SK-N-SH (cell line): ENCODE measurements at regions not wholly inside any gene's neighbourhood (a gene's known extent, or its start where the extent isn't known, plus 50 kb on each side); places are given as distances from the start of the nearest gene placed in this dataset.

ENCODE experiments used
- CTCF ChIA-PET: fragments of 300-600, 350-600 bp; formaldehyde crosslinking; extraction: SDS; loops from one replicate; lab custom pipeline; 2021; lab: Yijun Ruan, JAX
- POLR2A ChIA-PET: fragments of 350-600 bp; sonication (Branson Sonifier 250); formaldehyde crosslinking; extraction: SDS; loops from one replicate; lab custom pipeline; 2020; ENCODE audit warnings: antibody characterized with exemption, inconsistent platforms; lab: Yijun Ruan, JAX
- DNase-seq: peaks from one replicate; pipeline ENCODE4 v3.0.0; 2012
- H2AFZ ChIP-seq: fragments of 200-600 bp; sonication (generic); 2 replicates; pipeline ENCODE4 v1.8.1; 2016; ENCODE audit warnings: antibody characterized with exemption, mild to moderate bottlenecking, low read depth
- H3F3A ChIP-seq: fragments of 200-600 bp; sonication (generic); replicated peaks from 2 replicates; pipeline ENCODE3; 2016; ENCODE audit warnings: antibody characterized with exemption, mild to moderate bottlenecking; ENCODE audit not compliant: insufficient read depth
- H3K27ac ChIP-seq, 2 experiments: fragments of 200-500 bp in 1 of 2; fragments of 200-600 bp in 1 of 2; sonication (Bioruptor generic) in 1 of 2; sonication (generic), shearing (Covaris generic) in 1 of 2; 2 replicates each; pipeline versions ENCODE4 v1.5.1 to v1.6.1; 2014 to 2016; ENCODE audit warnings: low read depth in 2 of 2, inconsistent platforms in 1 of 2, low read length in 1 of 2, mild to moderate bottlenecking in 1 of 2, mixed read lengths in 1 of 2
- H3K27me3 ChIP-seq: fragments of 200-600 bp; sonication (generic), shearing (Covaris generic); 2 replicates; pipeline ENCODE4 v1.6.1; 2016; ENCODE audit warnings: mixed run types; ENCODE audit not compliant: insufficient read depth
- H3K36me3 ChIP-seq, 2 experiments: fragments of 200-500 bp in 1 of 2; fragments of 200-600 bp in 1 of 2; sonication (Bioruptor generic) in 1 of 2; sonication (generic) in 1 of 2; replicated peaks in 1 of 2; 2 replicates each; pipeline versions ENCODE3 to v1.5.1; 2014 to 2016; ENCODE audit warnings: low read length in 1 of 2, mild to moderate bottlenecking in 1 of 2; ENCODE audit not compliant: insufficient read depth in 2 of 2, control insufficient read depth in 1 of 2
- H3K4me1 ChIP-seq, 2 experiments: fragments of 200-500 bp in 1 of 2; fragments of 200-600 bp in 1 of 2; sonication (Bioruptor generic) in 1 of 2; sonication (generic), shearing (Covaris generic) in 1 of 2; 2 replicates each; pipeline versions ENCODE4 v1.5.1 to v1.6.1; 2014 to 2016; ENCODE audit warnings: low read depth in 1 of 2, low read length in 1 of 2, mixed run types in 1 of 2; ENCODE audit not compliant: insufficient read depth in 2 of 2, control insufficient read depth in 1 of 2
- H3K4me2 ChIP-seq: fragments of 200-600 bp; sonication (generic), shearing (Covaris generic); 2 replicates; pipeline ENCODE4 v1.6.1; 2017; ENCODE audit warnings: mixed run types
- H3K4me3 ChIP-seq, 2 experiments: fragments of 200-500 bp in 1 of 2; fragments of 200-600 bp in 1 of 2; sonication (Bioruptor generic) in 1 of 2; sonication (generic), shearing (Covaris generic) in 1 of 2; 2 replicates each; pipeline versions ENCODE4 v1.5.1 to v1.8.1; 2014 to 2016; ENCODE audit warnings: low read depth in 2 of 2, inconsistent platforms in 1 of 2, low read length in 1 of 2, mild to moderate bottlenecking in 1 of 2, mixed read lengths in 1 of 2, moderate library complexity in 1 of 2
- H3K79me2 ChIP-seq: fragments of 200-600 bp; sonication (generic); 2 replicates; pipeline ENCODE4 v1.8.1; 2017; ENCODE audit warnings: mild to moderate bottlenecking; ENCODE audit not compliant: insufficient read depth
- H3K9ac ChIP-seq: fragments of 200-600 bp; sonication (generic); 2 replicates; pipeline ENCODE4 v1.6.1; 2017; ENCODE audit warnings: mixed run types
- H3K9me2 ChIP-seq: fragments of 200-600 bp; sonication (generic); 2 replicates; pipeline ENCODE4 v1.6.1; 2017; ENCODE audit warnings: mixed run types
- H3K9me3 ChIP-seq: fragments of 200-600 bp; sonication (generic); 2 replicates; pipeline ENCODE4 v1.6.1; 2017; ENCODE audit warnings: mixed run types, mild to moderate bottlenecking, moderate library complexity
- H4K20me1 ChIP-seq: fragments of 200-600 bp; sonication (generic); 2 replicates; pipeline ENCODE4 v1.6.1; 2017; ENCODE audit warnings: mild to moderate bottlenecking, mixed run types; ENCODE audit not compliant: insufficient read depth
- CHD2 ChIP-seq: fragments of 150-350 bp; IDR thresholded peaks from 2 replicates; pipeline ENCODE4 v1.6.1; 2018; ENCODE audit warnings: low read length; ENCODE audit not compliant: partially characterized antibody
- ELF1 ChIP-seq: IDR thresholded peaks from 2 replicates; pipeline ENCODE4 v1.4.0; 2012
- EP300 ChIP-seq, 2 experiments: IDR thresholded peaks; 2 replicates each; pipeline versions ENCODE4 v1.4.0 to v1.6.1; 2012; ENCODE audit warnings: borderline replicate concordance in 1 of 2, low read depth in 1 of 2, low read length in 1 of 2
- EZH2phosphoT487 ChIP-seq: fragments of 200-600 bp; sonication (generic); IDR thresholded peaks from 2 replicates; pipeline ENCODE4 v1.6.1; 2017; ENCODE audit warnings: low read depth, mixed run types, mild to moderate bottlenecking, antibody characterized with exemption, moderate library complexity, borderline replicate concordance
- FOSL2 ChIP-seq: IDR thresholded peaks from 2 replicates; pipeline ENCODE4 v1.4.0; 2012; ENCODE audit warnings: low read depth, mild to moderate bottlenecking, moderate library complexity, borderline replicate concordance
- GABPA ChIP-seq: IDR thresholded peaks from 2 replicates; pipeline ENCODE4 v1.4.0; 2012; ENCODE audit warnings: low read depth, mild to moderate bottlenecking
- GATA2 ChIP-seq: sonication (generic); formaldehyde crosslinking; IDR thresholded peaks from 2 replicates; pipeline ENCODE4 v1.5.0; 2020; ENCODE audit warnings: mild to moderate bottlenecking, missing genetic modification reagents
- JUND ChIP-seq: IDR thresholded peaks from 2 replicates; pipeline ENCODE4 v1.4.0; 2012
- MXI1 ChIP-seq: IDR thresholded peaks from 2 replicates; pipeline ENCODE4 v1.6.1; 2012; ENCODE audit warnings: mild to moderate bottlenecking, low read depth, low read length, improper control_type of control experiment
- NRF1 ChIP-seq: IDR thresholded peaks from 2 replicates; pipeline ENCODE4 v1.6.1; 2012; ENCODE audit warnings: low read depth, mild to moderate bottlenecking, low read length
- POLR2AphosphoS5 ChIP-seq: IDR thresholded peaks from 2 replicates; pipeline ENCODE4 v1.6.1; 2012; ENCODE audit warnings: low read depth, low read length
- RAD21 ChIP-seq: IDR thresholded peaks from 2 replicates; pipeline ENCODE4 v1.6.1; 2012; ENCODE audit warnings: mild to moderate bottlenecking, low read length
- RFX5 ChIP-seq: IDR thresholded peaks from 2 replicates; pipeline ENCODE4 v1.6.1; 2012; ENCODE audit warnings: mild to moderate bottlenecking, improper control_type of control experiment, low read length
- RXRA ChIP-seq: IDR thresholded peaks from 2 replicates; pipeline ENCODE4 v1.4.0; 2012; ENCODE audit warnings: low read depth, mild to moderate bottlenecking, borderline replicate concordance
- SIN3A ChIP-seq: IDR thresholded peaks from 2 replicates; pipeline ENCODE4 v1.6.1; 2012; ENCODE audit warnings: low read depth, mild to moderate bottlenecking, low read length, moderate library complexity, borderline replicate concordance
- TEAD4 ChIP-seq: IDR thresholded peaks from 2 replicates; pipeline ENCODE4 v1.4.0; 2012; ENCODE audit warnings: mild to moderate bottlenecking, borderline replicate concordance; ENCODE audit not compliant: insufficient read depth
- YY1 ChIP-seq: IDR thresholded peaks from 2 replicates; pipeline ENCODE4 v1.4.0; 2012; ENCODE audit warnings: low read depth, mild to moderate bottlenecking
- WGBS: methylation state at CpG from one replicate; pipeline ENCODE4 v1.1.6; 2017; ENCODE audit warnings: low lambda C conversion rate; 5-methylcytosine and 5-hydroxymethylcytosine counted together
- TF ChIP-seq, protein P1 (sequence below): IDR thresholded peaks from 2 replicates; pipeline ENCODE4 v1.6.1; 2012; ENCODE audit warnings: mild to moderate bottlenecking, low read depth, low read length, moderate library complexity
- TF ChIP-seq, protein P2 (sequence below): IDR thresholded peaks from 2 replicates; pipeline ENCODE4; 2012
- TF ChIP-seq, protein P3 (sequence below): IDR thresholded peaks from 2 replicates; pipeline ENCODE4 v1.4.0; 2012; ENCODE audit warnings: low read depth, borderline replicate concordance
- TF ChIP-seq, protein P4 (sequence below): fragments of 200-600 bp; sonication (generic); IDR thresholded peaks from 2 replicates; pipeline ENCODE4 v1.6.1; 2017; ENCODE audit warnings: antibody characterized with exemption, mild to moderate bottlenecking, moderate library complexity
- TF ChIP-seq, protein P5 (sequence below): fragments of 150-350 bp; IDR thresholded peaks from 2 replicates; pipeline ENCODE4 v1.6.1; 2016; ENCODE audit warnings: mild to moderate bottlenecking, low read depth, low read length
- TF ChIP-seq, protein P6 (sequence below): IDR thresholded peaks from 2 replicates; pipeline ENCODE4 v1.4.0; 2012; ENCODE audit warnings: low read depth, borderline replicate concordance

DNA sequence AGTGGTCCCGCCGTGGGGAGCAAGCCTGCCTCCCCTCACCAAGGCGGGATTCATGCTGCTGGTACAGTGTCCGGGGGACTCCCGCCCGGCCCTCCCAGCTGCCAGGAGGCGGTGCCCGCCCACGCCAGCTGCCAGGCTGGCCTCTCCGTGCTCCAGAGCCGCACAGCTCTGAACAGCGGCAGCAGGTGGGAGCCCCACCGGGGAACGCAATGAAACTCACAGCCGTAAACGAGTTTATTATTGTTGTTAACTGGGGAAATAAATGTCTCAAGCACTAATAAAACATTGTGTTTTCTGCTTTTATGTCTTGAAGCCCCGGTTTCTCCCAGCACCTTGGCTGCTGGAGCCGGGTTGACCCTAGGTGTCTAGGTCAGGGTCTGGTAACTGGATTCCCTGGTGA is 317.7 kb upstream of the TLE3 start (continued):
- TF ChIP-seq, protein P1, sequence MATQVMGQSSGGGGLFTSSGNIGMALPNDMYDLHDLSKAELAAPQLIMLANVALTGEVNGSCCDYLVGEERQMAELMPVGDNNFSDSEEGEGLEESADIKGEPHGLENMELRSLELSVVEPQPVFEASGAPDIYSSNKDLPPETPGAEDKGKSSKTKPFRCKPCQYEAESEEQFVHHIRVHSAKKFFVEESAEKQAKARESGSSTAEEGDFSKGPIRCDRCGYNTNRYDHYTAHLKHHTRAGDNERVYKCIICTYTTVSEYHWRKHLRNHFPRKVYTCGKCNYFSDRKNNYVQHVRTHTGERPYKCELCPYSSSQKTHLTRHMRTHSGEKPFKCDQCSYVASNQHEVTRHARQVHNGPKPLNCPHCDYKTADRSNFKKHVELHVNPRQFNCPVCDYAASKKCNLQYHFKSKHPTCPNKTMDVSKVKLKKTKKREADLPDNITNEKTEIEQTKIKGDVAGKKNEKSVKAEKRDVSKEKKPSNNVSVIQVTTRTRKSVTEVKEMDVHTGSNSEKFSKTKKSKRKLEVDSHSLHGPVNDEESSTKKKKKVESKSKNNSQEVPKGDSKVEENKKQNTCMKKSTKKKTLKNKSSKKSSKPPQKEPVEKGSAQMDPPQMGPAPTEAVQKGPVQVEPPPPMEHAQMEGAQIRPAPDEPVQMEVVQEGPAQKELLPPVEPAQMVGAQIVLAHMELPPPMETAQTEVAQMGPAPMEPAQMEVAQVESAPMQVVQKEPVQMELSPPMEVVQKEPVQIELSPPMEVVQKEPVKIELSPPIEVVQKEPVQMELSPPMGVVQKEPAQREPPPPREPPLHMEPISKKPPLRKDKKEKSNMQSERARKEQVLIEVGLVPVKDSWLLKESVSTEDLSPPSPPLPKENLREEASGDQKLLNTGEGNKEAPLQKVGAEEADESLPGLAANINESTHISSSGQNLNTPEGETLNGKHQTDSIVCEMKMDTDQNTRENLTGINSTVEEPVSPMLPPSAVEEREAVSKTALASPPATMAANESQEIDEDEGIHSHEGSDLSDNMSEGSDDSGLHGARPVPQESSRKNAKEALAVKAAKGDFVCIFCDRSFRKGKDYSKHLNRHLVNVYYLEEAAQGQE, result no peak
- no peak for TF ChIP-seq RXRA
- no peak for TF ChIP-seq TEAD4
- no peak for TF ChIP-seq MXI1

DNA sequence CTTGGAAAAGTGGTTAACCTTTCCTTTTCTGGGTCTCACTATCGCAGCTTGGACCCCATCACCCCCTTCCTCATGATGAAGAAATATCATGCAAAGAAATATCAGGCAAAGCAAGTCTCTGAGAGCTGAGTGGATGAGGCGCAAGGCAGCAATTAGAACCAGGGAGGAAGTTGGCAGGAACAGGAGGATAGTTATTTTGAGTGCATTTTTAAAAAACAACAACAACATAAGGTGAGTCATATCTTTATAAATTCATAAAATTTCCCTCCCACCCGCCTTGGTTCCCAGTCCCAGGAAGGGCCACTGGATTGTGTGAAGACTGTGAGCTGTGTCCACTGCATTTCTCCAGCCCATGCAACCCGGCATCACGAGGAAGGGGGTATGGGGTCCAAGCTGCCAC is 316.9 kb upstream of the TLE3 start:
- H3K9ac ChIP-seq, result no peak overlapping the region
- H3K4me2 ChIP-seq, result no peak overlapping the region
- no peaks in the 10 kb centered on the region for H3K9me2 ChIP-seq
- CTCF ChIA-PET, result no interaction called here
- H3K9me3 ChIP-seq, result no peaks in the 10 kb centered on the region
- no peak overlapping the region for H3K4me3 ChIP-seq
- peaks cover 31% of the 10 kb centered on the region for H3K27me3 ChIP-seq
- H3K4me1 ChIP-seq, result no peaks in the 10 kb centered on the region; a peak in 1 of 4 replicates
- no peaks in the 10 kb centered on the region for H3K36me3 ChIP-seq
- TF ChIP-seq EZH2phosphoT487 (no peak), EP300 (IDR thresholded peaks at IDR 0.05; ENCODE audit: borderline replicate concordance in 1 of 2, low read depth in 1 of 2, low read length in 1 of 2) (no peak), RAD21 (no peak), JUND (no peak), CHD2 (no peak), FOSL2 (no peak), NRF1 (no peak), ELF1 (no peak), SIN3A (no peak), POLR2AphosphoS5 (no peak), RFX5 (no peak), GABPA (no peak), YY1 (no peak), GATA2 (CRISPR knock-in tag) (no peak)
- TF ChIP-seq, protein P2, sequence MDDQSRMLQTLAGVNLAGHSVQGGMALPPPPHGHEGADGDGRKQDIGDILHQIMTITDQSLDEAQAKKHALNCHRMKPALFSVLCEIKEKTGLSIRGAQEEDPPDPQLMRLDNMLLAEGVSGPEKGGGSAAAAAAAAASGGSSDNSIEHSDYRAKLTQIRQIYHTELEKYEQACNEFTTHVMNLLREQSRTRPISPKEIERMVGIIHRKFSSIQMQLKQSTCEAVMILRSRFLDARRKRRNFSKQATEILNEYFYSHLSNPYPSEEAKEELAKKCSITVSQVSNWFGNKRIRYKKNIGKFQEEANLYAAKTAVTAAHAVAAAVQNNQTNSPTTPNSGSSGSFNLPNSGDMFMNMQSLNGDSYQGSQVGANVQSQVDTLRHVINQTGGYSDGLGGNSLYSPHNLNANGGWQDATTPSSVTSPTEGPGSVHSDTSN, result no peak
- TF ChIP-seq, protein P3, sequence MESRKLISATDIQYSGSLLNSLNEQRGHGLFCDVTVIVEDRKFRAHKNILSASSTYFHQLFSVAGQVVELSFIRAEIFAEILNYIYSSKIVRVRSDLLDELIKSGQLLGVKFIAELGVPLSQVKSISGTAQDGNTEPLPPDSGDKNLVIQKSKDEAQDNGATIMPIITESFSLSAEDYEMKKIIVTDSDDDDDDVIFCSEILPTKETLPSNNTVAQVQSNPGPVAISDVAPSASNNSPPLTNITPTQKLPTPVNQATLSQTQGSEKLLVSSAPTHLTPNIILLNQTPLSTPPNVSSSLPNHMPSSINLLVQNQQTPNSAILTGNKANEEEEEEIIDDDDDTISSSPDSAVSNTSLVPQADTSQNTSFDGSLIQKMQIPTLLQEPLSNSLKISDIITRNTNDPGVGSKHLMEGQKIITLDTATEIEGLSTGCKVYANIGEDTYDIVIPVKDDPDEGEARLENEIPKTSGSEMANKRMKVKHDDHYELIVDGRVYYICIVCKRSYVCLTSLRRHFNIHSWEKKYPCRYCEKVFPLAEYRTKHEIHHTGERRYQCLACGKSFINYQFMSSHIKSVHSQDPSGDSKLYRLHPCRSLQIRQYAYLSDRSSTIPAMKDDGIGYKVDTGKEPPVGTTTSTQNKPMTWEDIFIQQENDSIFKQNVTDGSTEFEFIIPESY, result no peak
- TF ChIP-seq, protein P4, sequence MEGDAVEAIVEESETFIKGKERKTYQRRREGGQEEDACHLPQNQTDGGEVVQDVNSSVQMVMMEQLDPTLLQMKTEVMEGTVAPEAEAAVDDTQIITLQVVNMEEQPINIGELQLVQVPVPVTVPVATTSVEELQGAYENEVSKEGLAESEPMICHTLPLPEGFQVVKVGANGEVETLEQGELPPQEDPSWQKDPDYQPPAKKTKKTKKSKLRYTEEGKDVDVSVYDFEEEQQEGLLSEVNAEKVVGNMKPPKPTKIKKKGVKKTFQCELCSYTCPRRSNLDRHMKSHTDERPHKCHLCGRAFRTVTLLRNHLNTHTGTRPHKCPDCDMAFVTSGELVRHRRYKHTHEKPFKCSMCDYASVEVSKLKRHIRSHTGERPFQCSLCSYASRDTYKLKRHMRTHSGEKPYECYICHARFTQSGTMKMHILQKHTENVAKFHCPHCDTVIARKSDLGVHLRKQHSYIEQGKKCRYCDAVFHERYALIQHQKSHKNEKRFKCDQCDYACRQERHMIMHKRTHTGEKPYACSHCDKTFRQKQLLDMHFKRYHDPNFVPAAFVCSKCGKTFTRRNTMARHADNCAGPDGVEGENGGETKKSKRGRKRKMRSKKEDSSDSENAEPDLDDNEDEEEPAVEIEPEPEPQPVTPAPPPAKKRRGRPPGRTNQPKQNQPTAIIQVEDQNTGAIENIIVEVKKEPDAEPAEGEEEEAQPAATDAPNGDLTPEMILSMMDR, result no peak
- TF ChIP-seq, protein P5, sequence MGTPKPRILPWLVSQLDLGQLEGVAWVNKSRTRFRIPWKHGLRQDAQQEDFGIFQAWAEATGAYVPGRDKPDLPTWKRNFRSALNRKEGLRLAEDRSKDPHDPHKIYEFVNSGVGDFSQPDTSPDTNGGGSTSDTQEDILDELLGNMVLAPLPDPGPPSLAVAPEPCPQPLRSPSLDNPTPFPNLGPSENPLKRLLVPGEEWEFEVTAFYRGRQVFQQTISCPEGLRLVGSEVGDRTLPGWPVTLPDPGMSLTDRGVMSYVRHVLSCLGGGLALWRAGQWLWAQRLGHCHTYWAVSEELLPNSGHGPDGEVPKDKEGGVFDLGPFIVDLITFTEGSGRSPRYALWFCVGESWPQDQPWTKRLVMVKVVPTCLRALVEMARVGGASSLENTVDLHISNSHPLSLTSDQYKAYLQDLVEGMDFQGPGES, result no peak
- TF ChIP-seq, protein P6, sequence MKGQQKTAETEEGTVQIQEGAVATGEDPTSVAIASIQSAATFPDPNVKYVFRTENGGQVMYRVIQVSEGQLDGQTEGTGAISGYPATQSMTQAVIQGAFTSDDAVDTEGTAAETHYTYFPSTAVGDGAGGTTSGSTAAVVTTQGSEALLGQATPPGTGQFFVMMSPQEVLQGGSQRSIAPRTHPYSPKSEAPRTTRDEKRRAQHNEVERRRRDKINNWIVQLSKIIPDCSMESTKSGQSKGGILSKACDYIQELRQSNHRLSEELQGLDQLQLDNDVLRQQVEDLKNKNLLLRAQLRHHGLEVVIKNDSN, result no peak
- no peak overlapping the region for H3K27ac ChIP-seq
- 69% methylated on average over 5 of the region's 5 CpGs for WGBS
- POLR2A ChIA-PET, result no interaction called here
- H4K20me1 ChIP-seq, result no peaks in the 10 kb centered on the region
- H3K79me2 ChIP-seq, result no peaks in the 10 kb centered on the region
- H2AFZ ChIP-seq, result no peak overlapping the region
- DNase-seq, result no peak
- no peaks in the 10 kb centered on the region for H3F3A ChIP-seq
